ENCODE measurements at regions not wholly inside any gene's neighbourhood (a gene's known extent, or its start where the extent isn't known, plus 50 kb on each side); places are given as distances from the start of the nearest gene placed in this dataset.

DNA sequence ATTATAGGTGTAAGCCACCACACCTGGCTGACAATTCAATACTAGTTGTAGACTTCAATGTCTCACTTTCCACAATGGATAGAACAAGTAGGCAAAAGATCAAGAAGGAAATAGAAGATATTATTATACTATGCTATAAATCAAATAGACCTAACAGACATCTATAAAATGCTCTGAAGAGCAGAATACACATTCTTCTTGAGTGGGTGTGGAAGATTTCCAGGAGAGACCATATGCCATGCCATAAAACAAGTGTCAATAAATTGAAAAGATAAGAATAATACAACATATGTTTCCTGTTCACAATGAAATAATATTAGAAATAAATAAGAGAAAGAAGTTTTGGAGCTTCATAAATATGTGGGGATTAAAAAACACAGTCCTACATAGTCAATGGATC is 179.3 kb upstream of the AMOT start:
- H3K27ac ChIP-seq, result no peak overlapping the region
- TF ChIP-seq, protein P1, sequence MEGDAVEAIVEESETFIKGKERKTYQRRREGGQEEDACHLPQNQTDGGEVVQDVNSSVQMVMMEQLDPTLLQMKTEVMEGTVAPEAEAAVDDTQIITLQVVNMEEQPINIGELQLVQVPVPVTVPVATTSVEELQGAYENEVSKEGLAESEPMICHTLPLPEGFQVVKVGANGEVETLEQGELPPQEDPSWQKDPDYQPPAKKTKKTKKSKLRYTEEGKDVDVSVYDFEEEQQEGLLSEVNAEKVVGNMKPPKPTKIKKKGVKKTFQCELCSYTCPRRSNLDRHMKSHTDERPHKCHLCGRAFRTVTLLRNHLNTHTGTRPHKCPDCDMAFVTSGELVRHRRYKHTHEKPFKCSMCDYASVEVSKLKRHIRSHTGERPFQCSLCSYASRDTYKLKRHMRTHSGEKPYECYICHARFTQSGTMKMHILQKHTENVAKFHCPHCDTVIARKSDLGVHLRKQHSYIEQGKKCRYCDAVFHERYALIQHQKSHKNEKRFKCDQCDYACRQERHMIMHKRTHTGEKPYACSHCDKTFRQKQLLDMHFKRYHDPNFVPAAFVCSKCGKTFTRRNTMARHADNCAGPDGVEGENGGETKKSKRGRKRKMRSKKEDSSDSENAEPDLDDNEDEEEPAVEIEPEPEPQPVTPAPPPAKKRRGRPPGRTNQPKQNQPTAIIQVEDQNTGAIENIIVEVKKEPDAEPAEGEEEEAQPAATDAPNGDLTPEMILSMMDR (conservative IDR thresholded peaks at IDR 0.05; ENCODE audit: low read depth), result no peak
- DNase-seq (ENCODE audit: low spot score), result no peak
- POLR2A ChIA-PET (ENCODE audit: low non-redundant PET), result no interaction called here
- CTCF ChIA-PET, result no interaction called here

DNA sequence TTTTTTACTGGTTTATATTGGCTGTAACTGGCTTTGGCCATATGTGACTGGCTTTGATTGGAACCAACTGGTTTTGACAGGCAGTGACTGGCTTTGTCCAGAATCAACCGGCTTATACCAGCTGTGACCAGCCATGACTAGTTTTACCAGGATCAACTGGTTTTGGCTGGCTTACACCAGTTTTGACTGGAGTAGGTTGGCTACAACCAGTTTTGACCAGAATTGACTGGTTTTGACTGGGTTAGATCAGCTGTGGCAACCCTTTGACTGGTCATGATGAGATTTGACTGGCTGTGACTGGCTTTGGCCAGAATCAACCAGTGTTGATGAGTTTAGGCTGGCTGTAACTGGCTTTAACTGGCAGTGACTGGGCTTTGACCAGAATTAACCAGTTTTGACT is 169.2 kb upstream of the AMOT start:
- DNase-seq (ENCODE audit: low spot score), result no peak
- CTCF ChIA-PET, result no interaction called here
- TF ChIP-seq, protein P1 (conservative IDR thresholded peaks at IDR 0.05; ENCODE audit: low read depth), result no peak

DNA sequence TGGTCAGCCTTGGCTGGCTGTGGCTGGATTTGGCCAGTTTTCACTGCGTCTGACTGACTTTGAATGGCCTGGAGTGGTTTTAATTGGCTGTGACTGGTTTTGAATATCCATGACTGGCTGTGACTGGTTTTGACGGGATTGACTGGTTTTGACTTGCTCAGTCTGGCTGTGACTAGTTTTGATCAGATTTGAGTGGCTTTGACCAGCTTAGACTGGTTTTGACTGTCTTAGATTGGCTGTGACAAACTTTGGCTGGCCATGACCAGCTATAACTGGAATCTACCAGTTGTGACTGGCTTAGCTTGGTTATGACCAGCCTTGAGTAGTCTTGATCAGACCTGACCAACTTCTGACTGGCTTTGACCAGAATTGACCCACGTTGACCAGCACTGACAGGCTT is 168.4 kb upstream of the AMOT start:
- CTCF ChIA-PET, result no interaction called here
- TF ChIP-seq, protein P1 (conservative IDR thresholded peaks at IDR 0.05; ENCODE audit: low read depth), result no peak
- POLR2A ChIA-PET (ENCODE audit: low non-redundant PET), result no interaction called here

More for the DNA sequence above, 169.2 kb upstream of the AMOT start:
- H3K27ac ChIP-seq, result no peak overlapping the region
- POLR2A ChIA-PET (ENCODE audit: low non-redundant PET), result no interaction called here

DNA sequence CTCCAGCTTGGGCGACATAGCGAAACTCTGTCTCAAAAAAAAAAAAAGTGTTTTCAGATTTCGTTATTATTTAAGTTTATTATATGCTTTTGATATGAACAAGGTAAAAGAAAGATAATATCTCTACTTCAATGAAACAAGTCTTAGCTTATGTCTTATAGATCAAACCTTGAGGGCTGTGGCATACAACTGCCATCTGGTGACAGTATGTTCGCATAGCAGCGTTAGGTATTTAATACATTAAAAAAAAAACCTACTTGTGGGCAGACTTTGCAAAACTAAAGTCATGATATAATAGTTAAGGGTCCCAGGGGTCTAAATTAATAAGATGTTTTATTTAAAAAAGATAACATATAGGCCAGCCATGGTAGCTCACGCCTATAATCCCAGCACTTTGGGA is 161.2 kb upstream of the AMOT start:
- TF ChIP-seq, protein P1 (conservative IDR thresholded peaks at IDR 0.05; ENCODE audit: low read depth), result no peak
- POLR2A ChIA-PET (ENCODE audit: low non-redundant PET), result no interaction called here
- CTCF ChIA-PET, result no interaction called here
- H3K27ac ChIP-seq, result no peak overlapping the region
- DNase-seq (ENCODE audit: low spot score), result no peak

More for the DNA sequence above, 168.4 kb upstream of the AMOT start:
- no peak for DNase-seq (ENCODE audit: low spot score)
- H3K27ac ChIP-seq, result no peak overlapping the region

DNA sequence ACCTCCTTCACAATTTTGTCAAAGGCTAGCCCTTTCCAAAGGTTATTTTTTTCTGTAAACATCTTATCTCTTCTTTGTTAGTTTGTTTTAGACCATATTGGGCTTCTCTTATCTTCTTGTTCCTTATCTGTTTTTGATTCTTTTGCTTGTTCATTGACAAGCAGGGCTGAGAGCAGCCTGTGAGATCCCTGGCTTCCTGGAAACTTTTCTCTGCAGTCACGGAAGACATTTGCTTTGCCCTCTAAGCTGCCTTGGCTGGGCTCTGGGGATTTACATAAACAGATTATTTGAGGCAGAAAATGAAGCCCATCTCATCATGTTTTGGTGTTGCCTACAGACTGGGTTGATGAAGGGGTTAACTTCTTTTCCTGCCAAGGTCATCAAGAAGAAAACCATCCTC is 157.4 kb upstream of the AMOT start:
- CTCF ChIA-PET, result no interaction called here
- DNase-seq (ENCODE audit: low spot score), result no peak
- TF ChIP-seq, protein P1 (conservative IDR thresholded peaks at IDR 0.05; ENCODE audit: low read depth), result no peak
- no peak overlapping the region for H3K27ac ChIP-seq
- POLR2A ChIA-PET (ENCODE audit: low non-redundant PET), result no interaction called here

DNA sequence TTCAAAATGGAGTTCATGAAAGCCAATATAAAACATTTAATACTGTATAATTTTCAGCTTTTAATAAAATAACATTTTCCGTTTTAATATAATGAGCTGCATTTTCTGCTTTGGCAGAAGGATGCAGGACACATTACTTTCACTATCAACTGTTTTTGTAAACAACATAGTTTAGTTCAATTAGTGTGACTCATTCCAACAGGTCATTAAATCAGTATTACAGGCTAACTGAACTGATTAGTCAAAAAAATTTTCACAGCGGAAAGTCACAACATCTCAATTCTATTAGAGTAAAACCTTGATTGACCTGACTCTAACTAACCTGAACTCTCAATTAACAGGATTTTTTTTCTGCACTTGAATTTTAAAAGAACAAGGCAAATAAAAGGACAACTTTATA is 151.2 kb upstream of the AMOT start:
- no peak overlapping the region for H3K27ac ChIP-seq
- no peak for DNase-seq (ENCODE audit: low spot score)
- CTCF ChIA-PET, result no interaction called here
- POLR2A ChIA-PET (ENCODE audit: low non-redundant PET), result no interaction called here
- TF ChIP-seq, protein P1 (conservative IDR thresholded peaks at IDR 0.05; ENCODE audit: low read depth), result no peak

DNA sequence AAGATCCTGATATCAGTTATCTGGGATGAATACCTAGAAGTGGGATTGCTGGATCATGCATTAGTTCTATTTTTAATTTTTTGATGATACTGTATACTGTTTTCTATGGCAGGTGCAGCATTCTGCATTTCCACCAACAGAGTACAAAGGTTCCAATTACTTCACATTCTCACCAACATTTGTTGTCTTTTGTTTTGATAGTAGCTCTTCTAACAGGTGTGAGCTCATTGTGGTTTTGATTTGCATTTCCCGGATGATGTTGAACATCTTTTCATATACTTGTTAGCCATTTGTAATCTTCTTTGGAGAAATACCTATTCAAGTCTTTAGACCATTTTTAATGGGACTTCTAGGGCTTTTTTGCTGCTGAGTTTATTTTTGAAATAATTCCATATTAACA is 139.2 kb upstream of the AMOT start:
- POLR2A ChIA-PET (ENCODE audit: low non-redundant PET), result no interaction called here
- no peak overlapping the region for H3K27ac ChIP-seq
- TF ChIP-seq, protein P1 (conservative IDR thresholded peaks at IDR 0.05; ENCODE audit: low read depth), result no peak
- CTCF ChIA-PET, result no interaction called here
- DNase-seq (ENCODE audit: low spot score), result no peak
